Parathyroid adenoma (tissue), 2 donors: ENCODE measurements at regions not wholly inside any gene's neighbourhood (a gene's known extent, or its start where the extent isn't known, plus 50 kb on each side); places are given as distances from the start of the nearest gene placed in this dataset.

ENCODE experiments used
- H2AFZ ChIP-seq: fragments of 300-600 bp; sonication (generic); one replicate; pipeline ENCODE4 v1.7.0; 2017; ENCODE audit warnings: antibody characterized with exemption, mild to moderate bottlenecking
- H3K27ac ChIP-seq: fragments of 300-600 bp; sonication (generic); one replicate; pipeline ENCODE4 v1.7.0; 2017
- H3K27me3 ChIP-seq: fragments of 300-600 bp; sonication (generic); one replicate; pipeline ENCODE4 v1.7.0; 2017; ENCODE audit warnings: low read length; ENCODE audit not compliant: control insufficient read depth, insufficient read depth
- H3K36me3 ChIP-seq: fragments of 300-600 bp; sonication (generic); one replicate; pipeline ENCODE4 v1.7.0; 2017; ENCODE audit warnings: low read length; ENCODE audit not compliant: control insufficient read depth, insufficient read depth
- H3K4me1 ChIP-seq: fragments of 300-600 bp; sonication (generic); one replicate; pipeline ENCODE4 v1.7.0; 2017; ENCODE audit warnings: control low read depth
- H3K4me2 ChIP-seq: fragments of 300-600 bp; sonication (generic); one replicate; pipeline ENCODE4 v1.7.0; 2017; ENCODE audit warnings: low read length
- H3K4me3 ChIP-seq: fragments of 300-600 bp; sonication (generic); one replicate; pipeline ENCODE4 v1.7.0; 2017; ENCODE audit warnings: low read depth, low read length
- H3K79me2 ChIP-seq: fragments of 300-600 bp; sonication (generic); one replicate; pipeline ENCODE4 v1.7.0; 2017; ENCODE audit warnings: control low read depth
- H3K9ac ChIP-seq: fragments of 300-600 bp; sonication (generic); one replicate; pipeline ENCODE4 v1.7.0; 2017; ENCODE audit warnings: mild to moderate bottlenecking
- H3K9me3 ChIP-seq: fragments of 300-600 bp; sonication (generic); one replicate; pipeline ENCODE4 v1.7.0; 2017; ENCODE audit warnings: low read length; ENCODE audit not compliant: control insufficient read depth
- TF ChIP-seq, protein P1 (sequence below): fragments of 300-600 bp; sonication (generic); IDR thresholded peaks from one replicate; pipeline ENCODE4 v1.7.0; 2017; ENCODE audit warnings: antibody characterized with exemption, mild to moderate bottlenecking
- donor health status: primary hyperparathyroidism.

DNA sequence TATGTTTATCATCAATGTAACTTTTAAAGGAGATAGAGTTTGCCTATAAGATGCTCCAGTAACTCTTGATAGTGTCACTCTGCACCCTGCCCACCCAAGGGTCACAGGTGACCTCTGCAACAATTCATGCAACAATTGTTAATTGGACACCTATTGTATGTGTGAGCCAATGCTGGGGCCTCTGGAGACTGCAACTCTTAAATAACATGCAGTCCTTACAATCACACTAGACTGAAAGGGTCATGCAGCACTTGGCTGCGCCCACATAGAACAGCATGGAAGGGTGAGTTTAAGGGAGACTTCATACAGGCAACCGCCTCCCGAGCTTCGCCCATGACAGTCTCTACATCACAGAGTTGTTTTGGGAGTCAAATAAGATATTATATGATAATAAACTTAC, 137.1 kb upstream of the TWIST2 start:
- Histone ChIP-seq H2AFZ (no peak overlapping the region), H3K4me3 (no peak overlapping the region), H3K27me3 (no peaks in the 10 kb centered on the region), H3K4me1 (no peaks in the 10 kb centered on the region), H3K27ac (no peak overlapping the region), H3K9me3 (no peaks in the 10 kb centered on the region), H3K36me3 (no peaks in the 10 kb centered on the region), H3K79me2 (no peaks in the 10 kb centered on the region), H3K9ac (no peak overlapping the region), H3K4me2 (no peak overlapping the region)
- TF ChIP-seq, protein P1, sequence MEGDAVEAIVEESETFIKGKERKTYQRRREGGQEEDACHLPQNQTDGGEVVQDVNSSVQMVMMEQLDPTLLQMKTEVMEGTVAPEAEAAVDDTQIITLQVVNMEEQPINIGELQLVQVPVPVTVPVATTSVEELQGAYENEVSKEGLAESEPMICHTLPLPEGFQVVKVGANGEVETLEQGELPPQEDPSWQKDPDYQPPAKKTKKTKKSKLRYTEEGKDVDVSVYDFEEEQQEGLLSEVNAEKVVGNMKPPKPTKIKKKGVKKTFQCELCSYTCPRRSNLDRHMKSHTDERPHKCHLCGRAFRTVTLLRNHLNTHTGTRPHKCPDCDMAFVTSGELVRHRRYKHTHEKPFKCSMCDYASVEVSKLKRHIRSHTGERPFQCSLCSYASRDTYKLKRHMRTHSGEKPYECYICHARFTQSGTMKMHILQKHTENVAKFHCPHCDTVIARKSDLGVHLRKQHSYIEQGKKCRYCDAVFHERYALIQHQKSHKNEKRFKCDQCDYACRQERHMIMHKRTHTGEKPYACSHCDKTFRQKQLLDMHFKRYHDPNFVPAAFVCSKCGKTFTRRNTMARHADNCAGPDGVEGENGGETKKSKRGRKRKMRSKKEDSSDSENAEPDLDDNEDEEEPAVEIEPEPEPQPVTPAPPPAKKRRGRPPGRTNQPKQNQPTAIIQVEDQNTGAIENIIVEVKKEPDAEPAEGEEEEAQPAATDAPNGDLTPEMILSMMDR: no peak

DNA sequence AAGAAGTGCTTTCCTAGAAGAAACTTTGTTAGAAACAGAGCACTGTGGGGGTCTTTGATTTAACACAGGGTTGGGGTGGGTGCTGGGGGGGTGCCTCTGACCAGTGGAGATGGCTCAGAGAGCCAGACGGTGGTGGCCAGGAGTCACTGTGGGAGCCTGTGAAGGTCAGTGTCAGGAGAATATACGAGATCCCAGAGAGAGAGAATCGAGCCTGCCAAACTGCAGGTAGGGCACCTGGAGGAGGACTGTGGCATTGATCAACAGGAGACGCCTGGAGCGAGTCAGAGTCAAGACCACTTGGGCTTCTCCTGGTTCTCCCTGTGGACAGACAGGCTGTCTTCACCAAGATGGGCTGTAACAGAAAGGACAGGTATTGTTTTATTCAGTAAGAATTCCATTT, 136.5 kb upstream of the TWIST2 start:
- no peaks in the 10 kb centered on the region for H3K36me3 ChIP-seq
- no peak overlapping the region for H3K9ac ChIP-seq
- H2AFZ ChIP-seq: no peak overlapping the region
- TF ChIP-seq, protein P1: no peak
- H3K27ac ChIP-seq: no peak overlapping the region
- H3K27me3 ChIP-seq: no peaks in the 10 kb centered on the region
- H3K79me2 ChIP-seq: no peaks in the 10 kb centered on the region
- H3K4me2 ChIP-seq: no peak overlapping the region
- no peaks in the 10 kb centered on the region for H3K4me1 ChIP-seq
- no peaks in the 10 kb centered on the region for H3K9me3 ChIP-seq
- no peak overlapping the region for H3K4me3 ChIP-seq

- H2AFZ ChIP-seq: no peak overlapping the region
- H3K4me1 ChIP-seq: no peaks in the 10 kb centered on the region
- no peak overlapping the region for H3K4me2 ChIP-seq
- no peaks in the 10 kb centered on the region for H3K79me2 ChIP-seq
- H3K9ac ChIP-seq: no peak overlapping the region
- TF ChIP-seq, protein P1: no peak
- H3K9me3 ChIP-seq: no peaks in the 10 kb centered on the region
- no peak overlapping the region for H3K4me3 ChIP-seq
- no peaks in the 10 kb centered on the region for H3K36me3 ChIP-seq
- no peaks in the 10 kb centered on the region for H3K27me3 ChIP-seq
- H3K27ac ChIP-seq: no peak overlapping the region
Measured at GRCh38 chr2:238712011-238712410, 135.9 kb upstream of the TWIST2 start.

GRCh38 chr2:238713198-238713826, 134.6 kb upstream of the TWIST2 start:
- Histone ChIP-seq H3K4me2 (no peak overlapping the region), H3K36me3 (no peaks in the 10 kb centered on the region), H3K9me3 (no peaks in the 10 kb centered on the region), H3K27me3 (no peaks in the 10 kb centered on the region), H3K79me2 (no peaks in the 10 kb centered on the region), H3K27ac (no peak overlapping the region), H2AFZ (no peak overlapping the region), H3K4me1 (no peaks in the 10 kb centered on the region), H3K9ac (no peak overlapping the region), H3K4me3 (no peak overlapping the region)
- TF ChIP-seq, protein P1: no peak

GRCh38 chr2:238714038-238714528, 133.8 kb upstream of the TWIST2 start:
- no peaks in the 10 kb centered on the region for H3K4me1 ChIP-seq
- H3K27me3 ChIP-seq: no peaks in the 10 kb centered on the region
- H3K9me3 ChIP-seq: no peaks in the 10 kb centered on the region
- no peak overlapping the region for H3K27ac ChIP-seq
- H3K9ac ChIP-seq: no peak overlapping the region
- H3K36me3 ChIP-seq: no peaks in the 10 kb centered on the region
- no peak overlapping the region for H3K4me3 ChIP-seq
- H3K4me2 ChIP-seq: no peak overlapping the region
- H2AFZ ChIP-seq: no peak overlapping the region
- no peaks in the 10 kb centered on the region for H3K79me2 ChIP-seq
- TF ChIP-seq, protein P1: no peak
